ENCODE measurements at regions not wholly inside any gene's neighbourhood (a gene's known extent, or its start where the extent isn't known, plus 50 kb on each side); places are given as distances from the start of the nearest gene placed in this dataset.

DNA sequence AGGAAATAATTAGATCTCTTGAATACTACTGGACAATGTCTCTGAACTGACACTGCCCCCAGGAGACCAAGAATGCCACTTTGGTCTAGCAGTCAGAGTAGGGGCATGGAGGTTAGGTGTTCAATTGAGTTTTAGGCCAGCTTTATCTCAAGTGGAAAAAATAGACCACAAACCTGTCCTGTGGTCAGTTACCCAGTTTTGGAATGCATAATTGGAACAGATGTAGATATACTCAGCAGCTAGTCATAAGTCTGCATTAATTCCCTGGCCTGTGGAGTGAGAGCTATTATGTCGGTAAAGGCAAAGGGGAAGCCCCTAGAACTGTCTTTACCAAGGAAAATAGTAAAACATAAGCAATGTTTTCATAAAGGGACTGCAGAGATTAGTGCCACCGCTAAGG, 587.7 kb downstream of the GLUD2 start:
- no peak for ATAC-seq
- ChIA-PET POLR2A (no interaction called here), CTCF (no interaction called here)
- TF ChIP-seq CTCF (IDR thresholded peaks at IDR 0.05) = no peak
- no peak overlapping the region for H3K27ac Mint-ChIP-seq
- H3K4me1 Mint-ChIP-seq (ENCODE audit: low read depth) = no peaks in the 10 kb centered on the region
- no peak for DNase-seq
- intact Hi-C loops (cut with micrococcal nuclease) = no loop called here
- H3K4me3 Mint-ChIP-seq = no peak overlapping the region
- H3K9me3 Mint-ChIP-seq = no peaks in the 10 kb centered on the region
- H3K27me3 Mint-ChIP-seq = no peaks in the 10 kb centered on the region
- H3K36me3 Mint-ChIP-seq (ENCODE audit: low read depth) = no peaks in the 10 kb centered on the region

- Mint-ChIP-seq H3K27ac (no peak overlapping the region), H3K4me1 (ENCODE audit: low read depth) (no peaks in the 10 kb centered on the region), H3K36me3 (ENCODE audit: low read depth) (no peaks in the 10 kb centered on the region), H3K4me3 (no peak overlapping the region), H3K27me3 (no peaks in the 10 kb centered on the region), H3K9me3 (no peaks in the 10 kb centered on the region)
- CTCF ChIA-PET = no interaction called here
- POLR2A ChIA-PET = no interaction called here
- intact Hi-C loops (cut with micrococcal nuclease) = no loop called here
- ATAC-seq (no peak), DNase-seq (no peak)
- TF ChIP-seq CTCF (IDR thresholded peaks at IDR 0.05) = no peak
These were observed 592.4 kb downstream of the GLUD2 start for GRCh38 chrX:121639781-121640180.

- ATAC-seq = no peak
These were observed 594.1 kb downstream of the GLUD2 start for GRCh38 chrX:121641560-121641959.

DNA sequence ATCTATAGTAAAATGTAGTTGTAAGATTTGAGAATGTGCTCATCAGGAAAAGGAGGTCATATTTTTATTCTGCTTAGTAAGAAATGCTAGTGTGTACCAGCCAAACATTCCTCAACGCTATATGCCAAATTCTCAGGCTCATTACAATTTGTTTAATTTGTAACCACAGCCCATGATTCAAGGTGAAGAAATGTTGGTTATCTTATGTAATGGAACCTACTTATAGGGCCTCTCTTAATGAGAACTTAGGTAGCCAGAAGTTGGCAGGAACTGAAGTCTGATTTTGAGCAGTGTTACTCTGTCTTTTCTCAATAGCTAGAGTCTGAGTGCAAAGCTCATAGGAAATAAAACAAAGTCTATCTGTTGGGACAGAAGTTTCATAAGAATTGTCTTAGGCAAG, 595.0 kb downstream of the GLUD2 start:
- Mint-ChIP-seq H3K9me3 (no peaks in the 10 kb centered on the region), H3K27ac (no peak overlapping the region), H3K36me3 (ENCODE audit: low read depth) (no peaks in the 10 kb centered on the region), H3K4me1 (ENCODE audit: low read depth) (no peaks in the 10 kb centered on the region), H3K4me3 (no peak overlapping the region), H3K27me3 (no peaks in the 10 kb centered on the region)
- DNase-seq (no peak), ATAC-seq (no peak)
- intact Hi-C loops (cut with micrococcal nuclease) = no loop called here
- no peak for TF ChIP-seq CTCF (IDR thresholded peaks at IDR 0.05)
- CTCF ChIA-PET = no interaction called here
- POLR2A ChIA-PET = no interaction called here

More at GRCh38 chrX:121641560-121641959, 594.1 kb downstream of the GLUD2 start:
- no peaks in the 10 kb centered on the region for H3K36me3 Mint-ChIP-seq (ENCODE audit: low read depth)
- POLR2A ChIA-PET = no interaction called here
- no peaks in the 10 kb centered on the region for H3K9me3 Mint-ChIP-seq
- intact Hi-C loops (cut with micrococcal nuclease) = no loop called here
- H3K4me3 Mint-ChIP-seq = no peak overlapping the region
- H3K27ac Mint-ChIP-seq = no peak overlapping the region
- no peak for DNase-seq
- TF ChIP-seq CTCF (IDR thresholded peaks at IDR 0.05) = no peak
- H3K27me3 Mint-ChIP-seq = no peaks in the 10 kb centered on the region
- CTCF ChIA-PET = no interaction called here
- no peaks in the 10 kb centered on the region for H3K4me1 Mint-ChIP-seq (ENCODE audit: low read depth)

DNA sequence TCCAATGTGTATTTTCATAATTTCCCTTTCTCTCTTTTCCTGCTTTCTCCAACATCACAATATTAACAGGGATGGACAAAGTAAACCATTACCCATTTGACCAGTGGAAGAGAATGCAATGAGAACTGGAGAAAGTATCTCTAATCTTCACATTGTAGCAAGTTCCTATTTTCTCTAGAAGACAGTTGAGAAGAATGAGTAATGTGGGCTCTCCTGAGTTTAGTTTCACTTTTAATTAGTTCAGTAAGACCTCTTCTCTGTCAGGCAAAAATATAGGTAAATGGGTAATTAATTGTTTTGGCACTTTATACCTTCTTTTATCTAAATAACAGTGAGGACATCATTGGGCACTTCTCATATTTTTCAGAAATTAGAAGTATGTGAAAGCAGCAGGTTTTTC, 602.0 kb downstream of the GLUD2 start:
- Mint-ChIP-seq H3K9me3 (no peaks in the 10 kb centered on the region), H3K27me3 (no peaks in the 10 kb centered on the region), H3K4me1 (ENCODE audit: low read depth) (no peaks in the 10 kb centered on the region), H3K27ac (no peak overlapping the region), H3K36me3 (ENCODE audit: low read depth) (no peaks in the 10 kb centered on the region), H3K4me3 (no peak overlapping the region)
- no peak for DNase-seq
- ChIA-PET POLR2A (no interaction called here), CTCF (no interaction called here)
- intact Hi-C loops (cut with micrococcal nuclease) = no loop called here
- no peak for ATAC-seq
- no peak for TF ChIP-seq CTCF (IDR thresholded peaks at IDR 0.05)

Data from activated CD8-positive, alpha-beta T cell treated with anti-CD3 and anti-CD28 coated beads for 36 hours (primary cell).